ENCODE measurements at regions not wholly inside any gene's neighbourhood (a gene's known extent, or its start where the extent isn't known, plus 50 kb on each side); places are given as distances from the start of the nearest gene placed in this dataset.

DNA sequence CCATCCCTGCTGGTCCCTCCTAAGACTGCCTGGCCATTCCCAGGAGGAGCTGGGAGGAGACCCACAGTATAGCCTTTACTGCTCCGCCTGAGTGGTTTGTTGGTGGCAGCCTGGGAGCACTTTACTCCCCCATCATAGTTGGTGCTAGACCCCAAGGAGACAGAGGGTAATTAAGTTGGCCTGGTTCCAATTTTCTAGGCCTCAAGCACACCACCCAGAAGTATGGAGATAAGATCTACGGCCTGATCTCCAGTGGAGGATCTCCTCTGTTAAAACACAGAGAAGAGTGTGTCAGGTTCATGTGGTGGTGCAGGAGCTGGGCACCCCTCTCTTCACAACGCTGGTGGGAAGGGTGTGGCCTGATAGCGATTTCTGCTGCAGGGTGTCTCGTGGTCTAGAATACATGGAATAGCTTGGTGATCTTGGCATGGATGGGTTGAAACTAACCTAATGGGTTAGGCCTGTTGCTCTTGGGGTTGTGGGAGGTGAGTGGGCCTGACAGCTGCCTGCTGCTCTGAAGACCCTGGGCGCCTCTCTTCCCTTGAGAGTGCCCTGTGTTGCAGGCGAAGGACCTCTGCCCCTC is 68.5 kb downstream of the FASLG start:
- TF ChIP-seq, protein P1, sequence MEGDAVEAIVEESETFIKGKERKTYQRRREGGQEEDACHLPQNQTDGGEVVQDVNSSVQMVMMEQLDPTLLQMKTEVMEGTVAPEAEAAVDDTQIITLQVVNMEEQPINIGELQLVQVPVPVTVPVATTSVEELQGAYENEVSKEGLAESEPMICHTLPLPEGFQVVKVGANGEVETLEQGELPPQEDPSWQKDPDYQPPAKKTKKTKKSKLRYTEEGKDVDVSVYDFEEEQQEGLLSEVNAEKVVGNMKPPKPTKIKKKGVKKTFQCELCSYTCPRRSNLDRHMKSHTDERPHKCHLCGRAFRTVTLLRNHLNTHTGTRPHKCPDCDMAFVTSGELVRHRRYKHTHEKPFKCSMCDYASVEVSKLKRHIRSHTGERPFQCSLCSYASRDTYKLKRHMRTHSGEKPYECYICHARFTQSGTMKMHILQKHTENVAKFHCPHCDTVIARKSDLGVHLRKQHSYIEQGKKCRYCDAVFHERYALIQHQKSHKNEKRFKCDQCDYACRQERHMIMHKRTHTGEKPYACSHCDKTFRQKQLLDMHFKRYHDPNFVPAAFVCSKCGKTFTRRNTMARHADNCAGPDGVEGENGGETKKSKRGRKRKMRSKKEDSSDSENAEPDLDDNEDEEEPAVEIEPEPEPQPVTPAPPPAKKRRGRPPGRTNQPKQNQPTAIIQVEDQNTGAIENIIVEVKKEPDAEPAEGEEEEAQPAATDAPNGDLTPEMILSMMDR (IDR thresholded peaks at IDR 0.05) = no peak
- TF ChIP-seq POLR2A (IDR thresholded peaks at IDR 0.05) = no peak
